Activated CD8-positive, alpha-beta T cell treated with anti-CD3 and anti-CD28 coated beads for 36 hours (primary cell): ENCODE measurements at regions not wholly inside any gene's neighbourhood (a gene's known extent, or its start where the extent isn't known, plus 50 kb on each side); places are given as distances from the start of the nearest gene placed in this dataset.

Experiments used
- ATAC-seq: fragments of 200-7000 bp; cut with Tn5 transposase; one replicate; pipeline ENCODE4 v1.10.0; 2021; ENCODE audit warnings: mild to moderate bottlenecking, moderate library complexity
- CTCF ChIA-PET: fragments of 350-600 bp; sonication (Branson Sonifier 250); formaldehyde crosslinking; loops from one replicate; lab custom pipeline; 2021; ENCODE audit warnings: antibody characterized with exemption; lab: Charles Lee
- POLR2A ChIA-PET: fragments of 350-600 bp; sonication (Branson Sonifier 250); formaldehyde crosslinking; loops from one replicate; lab custom pipeline; 2021; ENCODE audit warnings: antibody characterized with exemption; lab: Charles Lee
- DNase-seq: peaks from one replicate; pipeline ENCODE4 v3.0.0-alpha.2; 2020
- H3K27ac Mint-ChIP-seq: one replicate; pipeline ENCODE4 v1.8.0; 2021; ENCODE audit warnings: mild to moderate bottlenecking, mixed read lengths
- H3K27me3 Mint-ChIP-seq: one replicate; pipeline ENCODE4 v1.8.0; 2021; ENCODE audit warnings: mixed read lengths
- H3K36me3 Mint-ChIP-seq: one replicate; pipeline ENCODE4 v1.8.0; 2021; ENCODE audit warnings: low read depth, mixed read lengths
- H3K4me1 Mint-ChIP-seq: one replicate; pipeline ENCODE4 v1.8.0; 2021; ENCODE audit warnings: low read depth, mixed read lengths
- H3K4me3 Mint-ChIP-seq: one replicate; pipeline ENCODE4 v1.8.0; 2021; ENCODE audit warnings: mild to moderate bottlenecking, moderate library complexity, mixed read lengths
- H3K9me3 Mint-ChIP-seq: one replicate; pipeline ENCODE4 v1.8.0; 2021; ENCODE audit warnings: mixed read lengths
- CTCF ChIP-seq: fragments of 200-600 bp; IDR thresholded peaks from one replicate; pipeline ENCODE4 v1.8.0; 2022; ENCODE audit warnings: antibody characterized with exemption, mild to moderate bottlenecking
- intact Hi-C: fragments of 100-400 bp; cut with micrococcal nuclease; formaldehyde crosslinking; loops from one replicate; pipeline ENCODE4 v1.10.0; 2022

- DNase-seq (no peak), ATAC-seq (no peak)
- H3K36me3 Mint-ChIP-seq: no peaks in the 10 kb centered on the region
- no peaks in the 10 kb centered on the region for H3K9me3 Mint-ChIP-seq
- no peak overlapping the region for H3K27ac Mint-ChIP-seq
- no peak for TF ChIP-seq CTCF
- H3K27me3 Mint-ChIP-seq: no peaks in the 10 kb centered on the region
- no peak overlapping the region for H3K4me3 Mint-ChIP-seq
- CTCF ChIA-PET: no interaction called here
- H3K4me1 Mint-ChIP-seq: no peaks in the 10 kb centered on the region
- POLR2A ChIA-PET: no interaction called here
- intact Hi-C loops: no loop called here
Measured at GRCh38 chr14:54087376-54087775, 130.8 kb upstream of the BMP4 start.

GRCh38 chr14:54088271-54088670 lies 131.6 kb upstream of the BMP4 start:
- DNase-seq: no peak
- ATAC-seq: no peak
- POLR2A ChIA-PET: no interaction called here
- no peaks in the 10 kb centered on the region for H3K27me3 Mint-ChIP-seq
- no peaks in the 10 kb centered on the region for H3K9me3 Mint-ChIP-seq
- CTCF ChIA-PET: no interaction called here
- H3K27ac Mint-ChIP-seq: no peak overlapping the region
- H3K4me1 Mint-ChIP-seq: no peaks in the 10 kb centered on the region
- H3K36me3 Mint-ChIP-seq: no peaks in the 10 kb centered on the region
- no peak for TF ChIP-seq CTCF
- intact Hi-C loops: no loop called here
- no peak overlapping the region for H3K4me3 Mint-ChIP-seq

GRCh38 chr14:54090274-54090673 lies 133.6 kb upstream of the BMP4 start:
- Mint-ChIP-seq H3K4me3 (no peak overlapping the region), H3K36me3 (no peaks in the 10 kb centered on the region), H3K27ac (no peak overlapping the region), H3K9me3 (peaks cover 10% of the 10 kb centered on the region), H3K27me3 (no peaks in the 10 kb centered on the region), H3K4me1 (no peaks in the 10 kb centered on the region)
- intact Hi-C loops: no loop called here
- ATAC-seq (no peak), DNase-seq (no peak)
- TF ChIP-seq CTCF: no peak
- POLR2A ChIA-PET: no interaction called here
- CTCF ChIA-PET: interaction anchor here (0.8 kb wide), 1 partner anchor 257 kb away, joined by 3 read pairs; no protein-coding TSS in a partner anchor

- ATAC-seq (no peak), DNase-seq (no peak)
- H3K27ac Mint-ChIP-seq: no peak overlapping the region
- CTCF ChIA-PET: interaction anchor here (1.3 kb wide), 1 partner anchor 235 kb away, joined by 3 read pairs; no protein-coding TSS in a partner anchor
- no peak for TF ChIP-seq CTCF
- no peak overlapping the region for H3K4me3 Mint-ChIP-seq
- H3K9me3 Mint-ChIP-seq: peaks cover 12% of the 10 kb centered on the region
- no peaks in the 10 kb centered on the region for H3K4me1 Mint-ChIP-seq
- H3K27me3 Mint-ChIP-seq: no peaks in the 10 kb centered on the region
- intact Hi-C loops: no loop called here
- no peaks in the 10 kb centered on the region for H3K36me3 Mint-ChIP-seq
- POLR2A ChIA-PET: no interaction called here
Measured at GRCh38 chr14:54094765-54095164, 138.1 kb upstream of the BMP4 start.

GRCh38 chr14:54098536-54098935 lies 141.9 kb upstream of the BMP4 start:
- H3K9me3 Mint-ChIP-seq: peaks cover 12% of the 10 kb centered on the region
- TF ChIP-seq CTCF: no peak
- POLR2A ChIA-PET: no interaction called here
- ATAC-seq (no peak), DNase-seq (no peak)
- no peaks in the 10 kb centered on the region for H3K36me3 Mint-ChIP-seq
- H3K27me3 Mint-ChIP-seq: no peaks in the 10 kb centered on the region
- H3K27ac Mint-ChIP-seq: no peak overlapping the region
- CTCF ChIA-PET: no interaction called here
- no peak overlapping the region for H3K4me3 Mint-ChIP-seq
- intact Hi-C loops: no loop called here
- H3K4me1 Mint-ChIP-seq: no peaks in the 10 kb centered on the region
